Esophagus muscularis mucosa (tissue), 3 donors: ENCODE measurements at regions not wholly inside any gene's neighbourhood (a gene's known extent, or its start where the extent isn't known, plus 50 kb on each side); places are given as distances from the start of the nearest gene placed in this dataset.

ENCODE experiments used
- CTCF ChIP-seq, 3 experiments: fragments of 200-600 bp in 2 of 3; fragments of 450-650 bp in 1 of 3; sonication (generic) in 2 of 3; IDR thresholded peaks; one replicate each; pipeline ENCODE4 v1.5.1; 2017 to 2019; ENCODE audit warnings: antibody characterized with exemption in 3 of 3, mild to moderate bottlenecking in 2 of 3, moderate library complexity in 1 of 3
- POLR2A ChIP-seq: fragments of 450-650 bp; IDR thresholded peaks from one replicate; pipeline ENCODE4 v1.6.1; 2017; ENCODE audit warnings: antibody characterized with exemption, moderate library complexity, mild to moderate bottlenecking, low read depth

- no peak for TF ChIP-seq CTCF (IDR thresholded peaks at IDR 0.05)
- no peak for TF ChIP-seq POLR2A
Measured at GRCh38 chr2:75925331-75926024, 214.8 kb upstream of the GCFC2 start.
